H1 (cell line): ENCODE measurements at regions not wholly inside any gene's neighbourhood (a gene's known extent, or its start where the extent isn't known, plus 50 kb on each side); places are given as distances from the start of the nearest gene placed in this dataset.

Experiments used
- ATF2 ChIP-seq: IDR thresholded peaks from 2 replicates; pipeline ENCODE4 v1.6.1; 2012; ENCODE audit warnings: low read length, inconsistent platforms
- EZH2 ChIP-seq: fragments of 200-600 bp; sonication (generic); IDR thresholded peaks from 2 replicates; pipeline ENCODE4 v1.7.1; 2012; ENCODE audit warnings: low read depth, mild to moderate bottlenecking, moderate library complexity, low read length, inconsistent platforms; ENCODE audit not compliant: severe bottlenecking
- JUND ChIP-seq: IDR thresholded peaks from 2 replicates; pipeline ENCODE4 v1.6.1; 2011; ENCODE audit warnings: mild to moderate bottlenecking, improper control_type of control experiment, low read length
- MAFK ChIP-seq: IDR thresholded peaks from 2 replicates; pipeline ENCODE4 v1.6.1; 2012; ENCODE audit warnings: low read depth, mild to moderate bottlenecking, improper control_type of control experiment, low read length
- NRF1 ChIP-seq: IDR thresholded peaks from 2 replicates; pipeline ENCODE4 v1.6.1; 2011; ENCODE audit warnings: mild to moderate bottlenecking, low read depth, low read length, improper control_type of control experiment
- POLR2AphosphoS5 ChIP-seq: IDR thresholded peaks from 2 replicates; pipeline ENCODE4 v1.6.1; 2011; ENCODE audit warnings: low read depth, low read length
- RBBP5 ChIP-seq: IDR thresholded peaks from 2 replicates; pipeline ENCODE4 v1.7.1; 2012; ENCODE audit warnings: low read depth, mild to moderate bottlenecking, inconsistent platforms, low read length, moderate library complexity, borderline replicate concordance
- RXRA ChIP-seq: IDR thresholded peaks from 2 replicates; pipeline ENCODE4 v1.6.1; 2011; ENCODE audit warnings: low read depth, mild to moderate bottlenecking, low read length, moderate library complexity; ENCODE audit not compliant: insufficient read depth
- SIX5 ChIP-seq: IDR thresholded peaks from 2 replicates; pipeline ENCODE4 v1.6.1; 2011; ENCODE audit warnings: mild to moderate bottlenecking, low read depth, low read length
- SP1 ChIP-seq: IDR thresholded peaks from 2 replicates; pipeline ENCODE4 v1.6.1; 2011; ENCODE audit warnings: low read depth, low read length
- SP2 ChIP-seq: IDR thresholded peaks from 2 replicates; pipeline ENCODE4 v1.6.1; 2012; ENCODE audit warnings: mild to moderate bottlenecking, low read length, inconsistent platforms
- TCF12 ChIP-seq: IDR thresholded peaks from 2 replicates; pipeline ENCODE4 v1.6.1; 2011; ENCODE audit warnings: low read depth, mild to moderate bottlenecking, low read length
- TF ChIP-seq, protein P1 (sequence below), 3 experiments: IDR thresholded peaks; 1 replicate in 2 of 3; 2 replicates in 1 of 3; pipeline versions ENCODE4 v1.5.1 to v1.6.1; 2011; ENCODE audit warnings: low read length in 3 of 3, mild to moderate bottlenecking in 3 of 3, inconsistent platforms in 2 of 3, low read depth in 1 of 3, moderate library complexity in 1 of 3; ENCODE audit not compliant: insufficient read depth in 1 of 3; ENCODE audit errors: control extremely low read depth in 1 of 3

DNA sequence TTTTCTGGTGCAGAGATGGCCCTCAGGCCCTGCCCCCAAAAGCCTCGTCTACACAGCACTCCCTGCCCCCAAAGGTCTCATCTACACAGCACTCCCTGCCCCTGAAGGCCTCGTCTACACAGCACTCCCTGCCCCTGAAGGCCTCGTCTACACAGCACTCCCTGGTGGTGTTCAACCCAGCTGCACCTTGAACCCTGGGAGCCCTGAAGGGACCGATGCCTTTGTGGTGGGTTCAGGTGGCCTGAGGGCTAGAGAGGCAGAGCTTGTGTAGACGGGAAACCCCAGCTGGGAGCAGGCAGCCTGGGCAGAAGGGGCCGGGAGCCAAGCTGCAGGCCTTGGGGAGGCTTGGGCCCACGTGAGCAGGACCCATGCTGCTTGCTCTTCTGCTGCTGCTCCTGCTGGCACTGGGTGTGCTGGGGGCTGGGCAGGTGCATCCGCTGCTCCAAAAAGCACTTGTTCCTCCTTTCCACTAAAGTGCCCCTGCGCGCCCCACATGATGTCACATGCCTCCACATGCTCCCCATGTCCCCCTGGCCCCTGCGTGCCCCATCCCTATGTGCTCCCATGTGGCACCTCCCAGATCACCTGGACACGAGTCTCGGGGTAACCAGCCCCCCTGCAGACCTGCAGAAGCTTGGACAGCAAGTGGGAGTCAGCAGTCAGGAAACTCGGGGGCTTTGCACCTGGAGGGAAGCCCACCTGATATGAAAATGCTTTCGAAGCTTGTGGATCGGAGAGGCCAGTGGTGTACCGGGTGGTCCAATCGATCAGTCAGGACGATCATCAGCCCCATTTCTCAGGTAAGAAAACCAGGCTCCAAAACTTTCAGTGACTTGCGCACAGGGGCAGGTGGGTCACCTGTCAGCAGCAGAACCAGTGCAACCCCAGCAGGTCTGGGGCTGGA is 94.9 kb upstream of the CTDP1 start:
- TF ChIP-seq, protein P1, sequence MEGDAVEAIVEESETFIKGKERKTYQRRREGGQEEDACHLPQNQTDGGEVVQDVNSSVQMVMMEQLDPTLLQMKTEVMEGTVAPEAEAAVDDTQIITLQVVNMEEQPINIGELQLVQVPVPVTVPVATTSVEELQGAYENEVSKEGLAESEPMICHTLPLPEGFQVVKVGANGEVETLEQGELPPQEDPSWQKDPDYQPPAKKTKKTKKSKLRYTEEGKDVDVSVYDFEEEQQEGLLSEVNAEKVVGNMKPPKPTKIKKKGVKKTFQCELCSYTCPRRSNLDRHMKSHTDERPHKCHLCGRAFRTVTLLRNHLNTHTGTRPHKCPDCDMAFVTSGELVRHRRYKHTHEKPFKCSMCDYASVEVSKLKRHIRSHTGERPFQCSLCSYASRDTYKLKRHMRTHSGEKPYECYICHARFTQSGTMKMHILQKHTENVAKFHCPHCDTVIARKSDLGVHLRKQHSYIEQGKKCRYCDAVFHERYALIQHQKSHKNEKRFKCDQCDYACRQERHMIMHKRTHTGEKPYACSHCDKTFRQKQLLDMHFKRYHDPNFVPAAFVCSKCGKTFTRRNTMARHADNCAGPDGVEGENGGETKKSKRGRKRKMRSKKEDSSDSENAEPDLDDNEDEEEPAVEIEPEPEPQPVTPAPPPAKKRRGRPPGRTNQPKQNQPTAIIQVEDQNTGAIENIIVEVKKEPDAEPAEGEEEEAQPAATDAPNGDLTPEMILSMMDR (IDR thresholded peaks at IDR 0.05; ENCODE audit: control extremely low read depth in 1 of 3, insufficient read depth in 1 of 3, low read depth in 1 of 3, low read length in 3 of 3): no peak
- TF ChIP-seq JUND (no peak), SP1 (no peak), MAFK (no peak), SP2 (no peak), RXRA (no peak), NRF1 (no peak), POLR2AphosphoS5 (no peak), EZH2 (no peak), RBBP5 (no peak), ATF2 (no peak), SIX5 (no peak), TCF12 (no peak)
